WI38 (cell line): ENCODE measurements at regions not wholly inside any gene's neighbourhood (a gene's known extent, or its start where the extent isn't known, plus 50 kb on each side); places are given as distances from the start of the nearest gene placed in this dataset.

Source experiments
- H3K4me3 ChIP-seq: 2 replicates; pipeline ENCODE4 v1.5.1; 2011; ENCODE audit warnings: low read depth, mild to moderate bottlenecking, control low read depth, low read length
- CTCF ChIP-seq: IDR thresholded peaks from 2 replicates; pipeline ENCODE4 v1.5.1; 2012; ENCODE audit warnings: low read depth, mild to moderate bottlenecking, control low read depth, low read length

GRCh38 chr10:128873411-128874054, 593.5 kb upstream of the MGMT start:
- no peak for TF ChIP-seq CTCF
- no peak overlapping the region for H3K4me3 ChIP-seq

GRCh38 chr10:128874331-128874730, 592.7 kb upstream of the MGMT start:
- no peak for TF ChIP-seq CTCF
- H3K4me3 ChIP-seq, result no peak overlapping the region

GRCh38 chr10:128875030-128875744, 591.9 kb upstream of the MGMT start:
- no peak for TF ChIP-seq CTCF
- H3K4me3 ChIP-seq, result no peak overlapping the region

- H3K4me3 ChIP-seq, result no peak overlapping the region
- TF ChIP-seq CTCF, result no peak
Measured at GRCh38 chr10:128875956-128876736, 590.9 kb upstream of the MGMT start.

- TF ChIP-seq CTCF, result no peak
- H3K4me3 ChIP-seq, result no peak overlapping the region
Measured at GRCh38 chr10:128877141-128877540, 589.9 kb upstream of the MGMT start.

GRCh38 chr10:128877936-128878335, 589.1 kb upstream of the MGMT start:
- no peak for TF ChIP-seq CTCF
- H3K4me3 ChIP-seq, result no peak overlapping the region

GRCh38 chr10:128879030-128879429, 588.0 kb upstream of the MGMT start:
- H3K4me3 ChIP-seq, result no peak overlapping the region
- no peak for TF ChIP-seq CTCF
